HEK293T (cell line): ENCODE measurements at regions not wholly inside any gene's neighbourhood (a gene's known extent, or its start where the extent isn't known, plus 50 kb on each side); places are given as distances from the start of the nearest gene placed in this dataset.

Source experiments
- BHLHE40 ChIP-seq: fragments of 450-650 bp; IDR thresholded peaks from 2 replicates; pipeline ENCODE4 v1.6.1; 2016; ENCODE audit warnings: mild to moderate bottlenecking, moderate library complexity, borderline replicate concordance
- ELF4 ChIP-seq: fragments of 450-650 bp; IDR thresholded peaks from 2 replicates; pipeline ENCODE4 v1.6.1; 2017; ENCODE audit warnings: antibody characterized with exemption
- HDGF ChIP-seq: fragments of 450-650 bp; IDR thresholded peaks from 2 replicates; pipeline ENCODE4 v1.6.1; 2017; ENCODE audit warnings: antibody characterized with exemption, borderline replicate concordance
- SP1 ChIP-seq: fragments of 450-650 bp; IDR thresholded peaks from 2 replicates; pipeline ENCODE4 v1.6.1; 2017

- no peak for TF ChIP-seq SP1
- TF ChIP-seq ELF4: no peak
- TF ChIP-seq BHLHE40: no peak
- TF ChIP-seq HDGF: no peak
Measured at GRCh38 chr1:234722270-234722704, 112.3 kb upstream of the IRF2BP2 start.
